ENCODE measurements at regions not wholly inside any gene's neighbourhood (a gene's known extent, or its start where the extent isn't known, plus 50 kb on each side); places are given as distances from the start of the nearest gene placed in this dataset.

DNA sequence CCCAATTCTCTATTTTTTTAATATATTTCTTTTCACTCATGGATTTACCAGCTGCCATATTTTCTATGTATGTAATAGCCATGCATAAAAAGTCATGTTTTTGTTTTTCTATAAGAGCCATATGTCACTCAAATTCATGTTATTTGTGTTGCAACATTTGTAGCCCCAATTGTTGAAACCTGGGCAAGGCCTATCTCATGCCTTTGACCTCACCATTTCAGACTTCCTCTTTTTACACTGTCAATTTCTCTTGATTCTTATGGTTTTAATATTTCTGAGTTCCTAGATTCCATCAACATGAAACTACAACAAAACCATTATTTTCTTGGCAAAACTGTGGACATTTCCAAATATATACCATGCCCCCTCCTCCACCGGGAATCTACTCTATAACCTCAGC lies 647.5 kb downstream of the C12orf50 start:
- DNase-seq (no peak), ATAC-seq (no peak)
- Histone ChIP-seq H3K27ac (no peak overlapping the region), H3K4me1 (no peaks in the 10 kb centered on the region), H3K36me3 (no peaks in the 10 kb centered on the region), H3K9me3 (no peaks in the 10 kb centered on the region), H3K27me3 (no peaks in the 10 kb centered on the region), H3K4me3 (no peak overlapping the region)
- TF ChIP-seq, protein P1, sequence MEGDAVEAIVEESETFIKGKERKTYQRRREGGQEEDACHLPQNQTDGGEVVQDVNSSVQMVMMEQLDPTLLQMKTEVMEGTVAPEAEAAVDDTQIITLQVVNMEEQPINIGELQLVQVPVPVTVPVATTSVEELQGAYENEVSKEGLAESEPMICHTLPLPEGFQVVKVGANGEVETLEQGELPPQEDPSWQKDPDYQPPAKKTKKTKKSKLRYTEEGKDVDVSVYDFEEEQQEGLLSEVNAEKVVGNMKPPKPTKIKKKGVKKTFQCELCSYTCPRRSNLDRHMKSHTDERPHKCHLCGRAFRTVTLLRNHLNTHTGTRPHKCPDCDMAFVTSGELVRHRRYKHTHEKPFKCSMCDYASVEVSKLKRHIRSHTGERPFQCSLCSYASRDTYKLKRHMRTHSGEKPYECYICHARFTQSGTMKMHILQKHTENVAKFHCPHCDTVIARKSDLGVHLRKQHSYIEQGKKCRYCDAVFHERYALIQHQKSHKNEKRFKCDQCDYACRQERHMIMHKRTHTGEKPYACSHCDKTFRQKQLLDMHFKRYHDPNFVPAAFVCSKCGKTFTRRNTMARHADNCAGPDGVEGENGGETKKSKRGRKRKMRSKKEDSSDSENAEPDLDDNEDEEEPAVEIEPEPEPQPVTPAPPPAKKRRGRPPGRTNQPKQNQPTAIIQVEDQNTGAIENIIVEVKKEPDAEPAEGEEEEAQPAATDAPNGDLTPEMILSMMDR (IDR thresholded peaks at IDR 0.05) = no peak
- no peak for TF ChIP-seq POLR2A (IDR thresholded peaks at IDR 0.05)
- intact Hi-C loops (cut with DNase I) = no loop called here
- 76% methylated on average over 1 of the region's 1 CpG for WGBS (ENCODE audit: insufficient coverage, low coverage, low lambda C conversion rate, missing lambda C conversion rate)

DNA sequence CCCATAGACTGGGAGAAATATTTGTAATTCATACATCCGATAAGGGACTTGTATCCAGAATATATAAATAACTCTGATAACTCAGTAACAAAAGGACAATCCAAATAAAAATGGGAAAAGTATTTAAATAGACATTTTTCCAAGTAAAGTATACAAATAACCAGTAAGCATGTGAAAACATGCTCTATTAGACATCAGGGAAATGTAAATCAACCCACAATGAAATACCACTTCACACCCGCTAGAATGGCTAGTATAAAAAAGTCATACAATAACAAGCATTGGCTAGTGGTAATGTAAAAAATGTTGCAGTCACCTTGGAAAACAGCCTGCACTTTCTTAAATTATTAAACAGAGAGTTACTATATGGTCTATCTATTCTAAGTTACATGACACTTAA lies 650.7 kb downstream of the C12orf50 start:
- WGBS (ENCODE audit: insufficient coverage, low coverage, low lambda C conversion rate, missing lambda C conversion rate) = 72% methylated on average over 2 of the region's 2 CpGs
- intact Hi-C loops (cut with DNase I) = no loop called here
- H3K27me3 ChIP-seq = no peaks in the 10 kb centered on the region
- H3K4me1 ChIP-seq = no peaks in the 10 kb centered on the region
- no peak for ATAC-seq
- TF ChIP-seq, protein P1 (IDR thresholded peaks at IDR 0.05) = no peak
- TF ChIP-seq POLR2A (IDR thresholded peaks at IDR 0.05) = no peak
- no peak for DNase-seq
- no peaks in the 10 kb centered on the region for H3K9me3 ChIP-seq
- no peak overlapping the region for H3K4me3 ChIP-seq
- no peaks in the 10 kb centered on the region for H3K36me3 ChIP-seq
- no peak overlapping the region for H3K27ac ChIP-seq

DNA sequence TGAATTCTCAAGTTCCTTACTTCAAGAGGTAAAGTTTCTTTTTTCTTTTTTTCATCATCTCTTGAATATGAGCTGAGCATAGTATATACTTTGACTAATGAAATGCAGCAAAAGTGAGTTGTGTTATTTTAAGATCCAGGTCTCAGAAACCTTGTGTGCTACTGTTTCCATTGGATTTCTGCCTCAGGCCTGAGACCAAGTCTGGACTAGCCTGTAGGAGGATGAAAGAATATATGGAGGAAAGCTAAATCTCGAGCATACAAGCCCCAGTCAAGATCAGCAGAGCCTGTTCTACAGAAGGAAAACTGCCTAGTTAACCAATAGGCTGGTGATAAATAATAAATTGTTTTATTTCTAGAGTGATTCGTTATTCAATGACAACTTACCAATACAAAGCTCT lies 652.5 kb downstream of the C12orf50 start:
- Histone ChIP-seq H3K27ac (no peak overlapping the region), H3K9me3 (no peaks in the 10 kb centered on the region), H3K4me1 (no peaks in the 10 kb centered on the region), H3K36me3 (no peaks in the 10 kb centered on the region), H3K4me3 (no peak overlapping the region), H3K27me3 (no peaks in the 10 kb centered on the region)
- no peak for ATAC-seq
- no peak for DNase-seq
- intact Hi-C loops (cut with DNase I) = no loop called here
- 40% methylated on average over 2 of the region's 2 CpGs for WGBS (ENCODE audit: insufficient coverage, low coverage, low lambda C conversion rate, missing lambda C conversion rate)
- TF ChIP-seq POLR2A (IDR thresholded peaks at IDR 0.05) = no peak
- TF ChIP-seq, protein P1 (IDR thresholded peaks at IDR 0.05) = no peak

DNA sequence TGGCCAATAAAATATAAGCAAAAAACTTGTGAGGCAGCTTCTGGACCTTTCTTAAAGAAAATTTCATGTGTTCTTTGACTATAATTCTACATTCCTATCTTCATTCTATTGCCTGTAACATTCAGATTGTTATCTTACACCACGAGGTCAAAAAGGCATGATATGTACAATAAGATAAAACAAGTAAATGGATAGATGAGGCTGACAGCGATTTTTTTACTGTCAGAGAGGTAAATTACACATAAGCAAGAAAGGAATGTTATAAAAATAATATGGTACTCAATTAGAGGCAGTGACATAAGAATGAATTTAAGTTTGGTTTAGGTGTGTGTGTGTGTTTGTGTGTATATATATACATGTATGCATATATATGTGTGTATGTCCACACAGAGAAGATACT lies 660.0 kb downstream of the C12orf50 start:
- TF ChIP-seq, protein P1 (IDR thresholded peaks at IDR 0.05) = no peak
- no peak for TF ChIP-seq POLR2A (IDR thresholded peaks at IDR 0.05)
- WGBS (ENCODE audit: insufficient coverage, low coverage, low lambda C conversion rate, missing lambda C conversion rate) = 20% methylated on average over 2 of the region's 2 CpGs
- H3K27ac ChIP-seq = no peak overlapping the region
- no peaks in the 10 kb centered on the region for H3K27me3 ChIP-seq
- DNase-seq (no peak), ATAC-seq (no peak)
- intact Hi-C loops (cut with DNase I) = no loop called here
- H3K4me3 ChIP-seq = no peak overlapping the region
- H3K4me1 ChIP-seq = no peaks in the 10 kb centered on the region
- H3K9me3 ChIP-seq = no peaks in the 10 kb centered on the region
- H3K36me3 ChIP-seq = no peaks in the 10 kb centered on the region

DNA sequence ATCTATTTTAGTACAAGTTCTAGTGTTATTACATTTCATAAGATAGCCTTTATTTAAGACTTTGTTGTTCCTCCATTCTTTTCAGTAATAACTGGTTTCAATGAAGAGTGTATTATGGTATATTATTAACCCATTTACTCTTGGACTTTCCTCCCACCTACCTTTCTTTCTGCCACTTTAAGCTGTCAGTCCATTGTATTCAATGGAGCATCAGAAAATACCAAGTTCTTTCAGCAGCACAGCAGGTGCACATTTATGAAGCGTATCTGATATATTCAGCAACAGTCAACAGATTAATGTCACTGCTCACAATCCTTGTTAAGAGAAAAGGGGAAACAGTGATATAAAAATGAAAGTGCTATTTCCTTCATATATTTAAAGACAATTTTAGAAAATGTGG lies 660.9 kb downstream of the C12orf50 start:
- DNase-seq (no peak), ATAC-seq (no peak)
- 85% methylated on average over 1 of the region's 1 CpG for WGBS (ENCODE audit: insufficient coverage, low coverage, low lambda C conversion rate, missing lambda C conversion rate)
- intact Hi-C loops (cut with DNase I) = no loop called here
- H3K27ac ChIP-seq = no peak overlapping the region
- no peaks in the 10 kb centered on the region for H3K36me3 ChIP-seq
- no peaks in the 10 kb centered on the region for H3K27me3 ChIP-seq
- no peak for TF ChIP-seq POLR2A (IDR thresholded peaks at IDR 0.05)
- TF ChIP-seq, protein P1 (IDR thresholded peaks at IDR 0.05) = no peak
- H3K9me3 ChIP-seq = no peaks in the 10 kb centered on the region
- H3K4me1 ChIP-seq = no peaks in the 10 kb centered on the region
- H3K4me3 ChIP-seq = no peak overlapping the region
